ENCODE measurements at regions not wholly inside any gene's neighbourhood (a gene's known extent, or its start where the extent isn't known, plus 50 kb on each side); places are given as distances from the start of the nearest gene placed in this dataset.
"Not testable (repeated sequence)": the region's sequence is repeated elsewhere in the genome, so short reads cannot be mapped to it uniquely, and the experiment has no call there.

DNA sequence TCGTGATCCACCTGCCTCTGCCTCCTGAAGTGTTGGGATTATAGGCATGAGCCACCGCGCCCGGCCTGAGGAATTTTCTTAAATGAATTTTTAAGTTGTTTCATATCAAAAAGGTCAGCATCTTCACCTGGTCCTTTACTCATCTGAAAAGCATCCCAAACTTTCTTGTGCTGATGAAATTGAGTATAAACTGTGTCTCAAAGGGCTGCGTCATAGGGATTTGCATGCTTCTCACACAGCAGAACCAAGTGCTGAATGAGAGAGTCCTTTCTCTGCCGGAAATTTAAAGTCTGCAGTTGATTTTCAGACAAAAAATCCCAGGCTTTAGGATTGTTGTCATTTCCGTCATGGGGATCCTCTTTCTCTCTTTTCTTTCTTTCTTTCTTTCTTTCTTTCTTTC is 200.5 kb upstream of the PLGLB1 start:
- not testable (repeated sequence) for H3K4me3 Mint-ChIP-seq; H3K4me1 Mint-ChIP-seq; H3K36me3 Mint-ChIP-seq; DNase-seq (ENCODE audit: low spot score in 2 of 2); H3K9me3 Mint-ChIP-seq; H3K27me3 Mint-ChIP-seq; ATAC-seq (ENCODE audit: low read depth); H3K27ac Mint-ChIP-seq

DNA sequence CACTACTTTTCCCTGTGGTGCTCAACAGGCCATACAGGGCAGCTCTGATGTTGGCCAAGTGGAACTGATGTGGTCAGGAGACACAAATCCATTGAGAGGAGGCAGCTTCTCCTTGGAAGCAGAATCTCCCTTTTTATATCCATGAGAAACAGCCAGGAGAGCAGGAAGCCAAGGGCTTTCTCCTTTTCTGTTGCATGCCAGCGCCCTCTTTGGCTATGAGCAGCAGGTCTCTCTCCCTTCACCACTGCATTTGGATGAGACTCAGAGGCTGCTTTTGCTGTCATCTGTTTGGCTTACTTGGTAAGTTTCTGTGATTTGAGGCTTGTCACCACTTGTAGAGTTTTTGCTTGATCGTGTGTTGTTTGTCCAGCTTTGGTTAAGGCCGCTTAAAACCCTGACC is 202.2 kb upstream of the PLGLB1 start:
- not testable (repeated sequence) for H3K4me1 Mint-ChIP-seq; H3K4me3 Mint-ChIP-seq; H3K27ac Mint-ChIP-seq; H3K9me3 Mint-ChIP-seq; H3K27me3 Mint-ChIP-seq; ATAC-seq (ENCODE audit: low read depth); H3K36me3 Mint-ChIP-seq; DNase-seq (ENCODE audit: low spot score in 2 of 2)

DNA sequence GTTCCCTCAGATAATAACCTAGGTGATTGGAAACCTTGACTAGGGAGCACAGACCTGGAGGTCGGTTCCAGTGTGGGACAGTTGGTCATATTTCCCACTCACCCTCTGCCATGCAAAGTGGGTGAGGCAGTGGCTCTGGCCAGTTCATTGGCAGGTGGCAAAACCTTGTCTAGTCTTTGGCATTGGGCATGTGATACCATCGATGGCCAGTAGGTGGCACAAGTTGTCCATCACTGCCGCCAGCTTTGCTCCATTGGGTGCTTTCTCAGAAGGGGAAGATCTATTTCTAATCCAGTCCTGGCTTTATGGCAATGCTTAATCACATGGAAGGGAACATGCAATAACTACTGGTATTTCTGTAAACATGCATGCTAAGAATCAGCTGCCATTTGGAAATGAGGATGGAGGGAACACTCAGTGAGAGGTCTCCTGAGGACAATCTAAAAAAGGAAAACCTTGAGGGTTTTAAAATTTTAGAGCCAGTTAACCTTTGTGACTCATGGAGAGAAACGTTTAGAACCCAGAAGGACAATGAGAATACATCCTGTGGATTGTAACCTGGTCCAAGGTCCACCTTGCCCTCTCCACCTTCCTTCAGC is 207.5 kb upstream of the PLGLB1 start:
- DNase-seq (ENCODE audit: low spot score in 2 of 2) = peak; percentile 9 to 25

DNA sequence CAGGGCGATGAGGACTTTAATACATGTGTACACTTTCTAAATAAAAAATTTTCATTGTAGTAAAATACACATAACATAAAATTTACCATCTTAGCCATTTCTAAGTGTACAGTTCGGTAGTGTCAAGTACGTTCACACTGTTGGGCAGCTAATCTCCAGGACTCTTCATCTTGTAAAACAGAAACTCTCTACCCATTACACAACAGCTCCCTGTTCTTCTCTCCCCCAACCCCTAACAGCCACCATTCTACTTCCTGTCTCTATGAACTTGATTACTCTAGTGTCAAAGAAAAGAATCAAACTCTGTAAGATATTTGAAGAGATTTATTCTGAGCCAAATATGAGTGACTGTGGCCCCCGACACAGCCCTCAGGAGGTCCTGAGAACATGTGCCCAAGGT is 208.3 kb upstream of the PLGLB1 start:
- H3K4me1 Mint-ChIP-seq; DNase-seq (ENCODE audit: low spot score in 2 of 2); H3K27ac Mint-ChIP-seq; ATAC-seq (ENCODE audit: low read depth); H3K36me3 Mint-ChIP-seq; H3K4me3 Mint-ChIP-seq; H3K27me3 Mint-ChIP-seq; H3K9me3 Mint-ChIP-seq: not testable (repeated sequence)

More for the DNA sequence above, 207.5 kb upstream of the PLGLB1 start:
- not testable (repeated sequence) for H3K27me3 Mint-ChIP-seq, H3K36me3 Mint-ChIP-seq, H3K4me3 Mint-ChIP-seq, H3K9me3 Mint-ChIP-seq, H3K27ac Mint-ChIP-seq, H3K4me1 Mint-ChIP-seq
- peak; percentile 71 for ATAC-seq (ENCODE audit: low read depth)

DNA sequence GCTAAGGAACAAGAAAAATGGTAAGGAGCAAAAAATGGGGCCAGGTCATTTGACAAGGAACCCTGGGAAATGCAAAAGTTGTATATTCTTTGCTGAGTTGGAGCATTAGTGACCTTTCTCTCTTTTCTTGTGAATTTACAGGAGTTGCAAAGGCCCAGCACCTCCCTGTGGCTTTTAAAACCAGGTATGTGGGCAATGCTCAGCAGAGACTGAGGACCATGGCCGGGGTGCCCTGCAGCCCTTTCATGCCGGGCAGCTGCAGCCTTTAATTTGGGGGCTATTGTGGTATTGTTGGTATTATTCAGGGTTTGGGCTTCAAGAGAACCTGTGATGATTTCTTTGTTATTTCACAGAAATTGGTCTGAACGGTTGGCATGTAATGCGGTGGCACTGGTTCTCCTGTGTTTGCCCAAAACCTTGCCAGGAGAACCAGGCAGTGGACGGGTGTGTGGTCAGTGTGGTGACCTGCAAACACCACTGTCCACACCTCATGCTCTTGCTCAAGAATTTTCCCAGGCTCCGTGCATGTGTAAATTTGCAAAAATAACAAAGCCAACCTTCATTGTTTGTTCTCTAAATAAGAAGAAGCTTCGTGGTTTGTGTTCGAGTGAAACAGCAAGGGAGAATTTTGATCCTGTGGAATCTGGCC is 213.8 kb upstream of the PLGLB1 start:
- not testable (repeated sequence) for H3K27ac Mint-ChIP-seq; H3K36me3 Mint-ChIP-seq; H3K9me3 Mint-ChIP-seq; ATAC-seq (ENCODE audit: low read depth); DNase-seq (ENCODE audit: low spot score in 2 of 2); H3K27me3 Mint-ChIP-seq; H3K4me1 Mint-ChIP-seq; H3K4me3 Mint-ChIP-seq

DNA sequence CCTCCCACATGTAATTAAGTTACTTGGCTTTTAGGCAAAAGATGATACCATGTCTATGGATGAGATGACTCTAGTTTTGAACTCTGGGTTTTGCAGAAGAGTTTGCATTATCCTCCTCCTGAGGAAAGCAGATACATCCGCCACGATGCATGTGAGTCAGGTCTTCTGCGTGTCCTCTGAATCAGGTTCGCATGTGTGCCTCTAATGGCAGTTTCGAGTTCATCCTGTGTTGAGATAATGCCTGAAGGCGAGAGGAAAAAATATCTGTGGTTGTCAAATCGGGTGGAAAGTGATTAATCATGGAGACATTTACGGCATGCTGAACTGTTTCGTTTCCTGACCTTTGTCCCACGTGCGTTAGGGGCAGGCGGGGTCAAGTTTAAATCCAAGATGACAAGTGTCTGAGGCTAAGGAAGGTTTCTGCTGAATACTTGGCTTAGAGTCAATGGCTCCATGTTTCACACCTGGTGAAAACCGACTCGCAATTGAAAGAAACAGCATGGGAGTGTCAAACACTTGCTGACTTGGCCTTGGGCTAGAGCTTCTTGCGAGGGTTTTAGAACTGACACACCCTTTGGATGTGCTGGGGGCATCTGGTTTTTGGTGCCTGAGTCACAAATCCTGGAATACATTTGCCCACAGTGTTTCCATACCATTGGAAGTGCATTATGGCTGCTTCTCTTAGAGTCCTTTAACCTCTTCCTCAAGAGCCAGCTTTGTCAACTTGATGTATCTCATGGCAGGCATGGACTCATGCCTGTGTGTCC is 216.1 kb upstream of the PLGLB1 start:
- not testable (repeated sequence) for H3K36me3 Mint-ChIP-seq; H3K27ac Mint-ChIP-seq; ATAC-seq (ENCODE audit: low read depth); H3K27me3 Mint-ChIP-seq; H3K9me3 Mint-ChIP-seq; DNase-seq (ENCODE audit: low spot score in 2 of 2); H3K4me3 Mint-ChIP-seq; H3K4me1 Mint-ChIP-seq

DNA sequence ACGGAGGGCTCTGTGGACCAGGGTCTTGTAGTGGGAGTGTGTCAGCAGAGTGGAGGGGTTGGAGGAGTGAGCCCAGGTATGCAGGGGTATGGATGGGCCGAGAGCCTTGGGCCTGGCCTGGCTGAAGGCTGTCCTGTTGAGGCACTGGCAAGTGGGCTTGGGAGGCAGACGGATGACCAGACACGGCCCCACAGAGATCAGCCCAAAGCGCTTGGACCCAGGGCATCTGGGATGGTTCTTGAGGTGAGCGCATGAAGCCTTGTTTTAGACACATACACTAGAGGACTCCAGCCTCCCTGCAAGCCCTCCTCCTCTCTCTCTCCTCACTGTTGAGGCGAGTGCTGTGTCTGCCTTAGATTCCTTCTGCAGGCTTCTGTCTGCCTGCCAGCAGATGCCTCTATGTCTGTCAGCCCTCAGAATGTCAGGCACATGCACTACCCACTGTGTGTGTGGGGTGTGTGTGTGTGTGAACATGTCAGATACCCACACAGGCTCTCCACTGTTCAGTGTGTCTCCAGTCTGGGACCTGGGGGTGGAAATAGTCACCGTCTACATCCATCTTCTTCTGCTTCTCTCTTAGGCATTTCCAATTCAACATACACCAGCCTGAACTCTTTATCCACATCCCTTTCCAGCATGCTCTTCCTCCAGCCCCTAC is 218.0 kb upstream of the PLGLB1 start:
- not testable (repeated sequence) for H3K4me3 Mint-ChIP-seq; H3K27me3 Mint-ChIP-seq; ATAC-seq (ENCODE audit: low read depth); H3K27ac Mint-ChIP-seq; H3K9me3 Mint-ChIP-seq; DNase-seq (ENCODE audit: low spot score in 2 of 2); H3K4me1 Mint-ChIP-seq; H3K36me3 Mint-ChIP-seq

DNA sequence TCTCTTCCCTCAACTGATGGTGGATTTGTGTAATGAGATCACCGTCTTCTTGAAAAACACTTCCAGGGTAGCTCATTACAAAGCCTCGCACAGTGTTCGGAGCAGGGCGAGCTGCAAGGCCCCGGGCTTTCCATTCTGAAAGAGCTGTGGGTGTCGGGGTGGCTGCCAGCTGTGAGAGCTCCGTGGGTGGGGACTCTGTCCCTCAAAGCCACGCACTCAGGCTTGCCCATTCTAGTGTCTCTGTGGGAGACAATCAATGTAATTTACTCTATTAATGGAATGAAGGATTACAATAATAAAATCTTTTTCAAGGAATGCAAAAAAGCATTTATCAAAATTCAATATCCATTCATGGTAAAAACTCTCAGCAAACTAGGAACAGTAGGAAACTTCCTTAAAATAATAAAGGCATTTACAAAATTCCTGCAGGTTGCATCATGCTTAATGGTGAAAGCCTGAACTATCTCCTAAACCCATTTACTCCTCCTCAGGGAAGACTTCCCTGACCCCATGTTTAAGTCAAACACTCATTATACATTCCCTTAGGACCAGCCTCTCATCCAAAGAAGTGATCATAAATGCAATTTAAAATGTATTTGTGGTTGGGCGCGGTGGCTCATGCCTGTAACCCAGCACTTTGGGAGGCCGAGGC is 224.5 kb upstream of the PLGLB1 start:
- H3K4me1 Mint-ChIP-seq = peaks cover 10% of the 10 kb centered on the region
- H3K36me3 Mint-ChIP-seq; H3K4me3 Mint-ChIP-seq; DNase-seq (ENCODE audit: low spot score in 2 of 2); H3K27me3 Mint-ChIP-seq; H3K9me3 Mint-ChIP-seq; H3K27ac Mint-ChIP-seq; ATAC-seq (ENCODE audit: low read depth): not testable (repeated sequence)

DNA sequence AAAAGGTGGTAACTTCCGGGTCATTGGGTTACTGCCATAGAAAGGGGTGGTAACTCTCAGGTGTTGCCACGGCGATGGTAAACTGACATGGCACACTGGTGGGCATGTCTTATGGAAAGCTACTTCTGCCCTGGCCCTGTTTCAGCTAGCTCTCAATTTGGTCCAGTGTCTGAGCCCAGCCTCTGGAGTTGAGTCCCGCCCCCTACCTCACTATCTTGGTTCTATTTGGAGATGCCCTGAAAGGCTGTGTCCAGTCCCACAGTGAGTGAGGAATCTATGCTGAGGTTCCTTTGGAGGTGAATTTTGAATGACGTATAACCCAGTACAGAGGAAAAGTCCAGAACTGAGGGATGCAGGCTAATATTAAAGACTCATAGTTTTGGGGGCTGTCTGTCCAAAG is 230.4 kb upstream of the PLGLB1 start:
- not testable (repeated sequence) for H3K27ac Mint-ChIP-seq; H3K36me3 Mint-ChIP-seq; H3K4me3 Mint-ChIP-seq; ATAC-seq (ENCODE audit: low read depth); DNase-seq (ENCODE audit: low spot score in 2 of 2); H3K27me3 Mint-ChIP-seq; H3K9me3 Mint-ChIP-seq; H3K4me1 Mint-ChIP-seq

DNA sequence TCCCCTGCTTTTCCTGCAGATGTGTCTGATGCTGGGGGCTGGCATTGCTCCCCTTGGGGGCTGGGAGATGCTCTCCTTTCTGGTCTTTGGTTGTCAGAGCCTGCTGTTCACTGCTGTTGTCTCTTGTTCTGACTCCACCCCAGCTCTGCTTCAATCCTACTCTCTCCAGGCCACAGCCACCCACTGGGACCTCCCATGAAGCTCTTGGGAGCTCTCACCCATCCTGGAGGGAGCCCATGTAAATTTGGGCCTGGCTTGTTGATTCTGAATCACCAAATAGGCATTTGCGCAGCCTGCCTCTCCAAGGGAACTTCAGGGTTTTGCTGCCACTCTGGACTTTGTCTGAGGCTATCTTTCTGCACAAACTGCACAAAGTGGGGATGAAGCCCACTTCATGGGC is 232.9 kb upstream of the PLGLB1 start:
- not testable (repeated sequence) for ATAC-seq (ENCODE audit: low read depth)

DNA sequence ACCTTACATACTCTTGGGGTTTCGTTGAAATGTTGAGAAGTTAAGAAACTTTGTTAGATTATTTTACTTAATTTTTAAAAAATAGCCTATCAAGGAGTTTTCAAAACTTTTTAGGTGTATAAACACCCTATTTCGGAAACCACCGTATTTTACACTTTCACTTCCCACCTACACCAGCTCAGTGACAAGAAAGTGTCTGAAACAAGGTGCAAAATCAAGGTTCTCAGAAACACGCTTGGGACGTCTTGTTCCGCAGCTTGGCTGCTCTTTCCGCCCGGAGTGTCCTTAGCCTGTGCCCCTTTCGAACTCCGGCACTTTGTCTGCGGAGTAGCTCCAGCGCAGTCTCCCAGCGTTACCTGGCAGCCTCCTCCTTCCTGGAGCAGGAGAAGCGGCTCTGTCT is 233.8 kb upstream of the PLGLB1 start:
- peak; percentile 90 for ATAC-seq (ENCODE audit: low read depth)
- H3K4me3 Mint-ChIP-seq = peak overlapping the region; percentile 59

More for the DNA sequence above, 232.9 kb upstream of the PLGLB1 start:
- not testable (repeated sequence) for H3K36me3 Mint-ChIP-seq; H3K9me3 Mint-ChIP-seq; DNase-seq (ENCODE audit: low spot score in 2 of 2); H3K27me3 Mint-ChIP-seq; H3K4me1 Mint-ChIP-seq; H3K27ac Mint-ChIP-seq; H3K4me3 Mint-ChIP-seq

DNA sequence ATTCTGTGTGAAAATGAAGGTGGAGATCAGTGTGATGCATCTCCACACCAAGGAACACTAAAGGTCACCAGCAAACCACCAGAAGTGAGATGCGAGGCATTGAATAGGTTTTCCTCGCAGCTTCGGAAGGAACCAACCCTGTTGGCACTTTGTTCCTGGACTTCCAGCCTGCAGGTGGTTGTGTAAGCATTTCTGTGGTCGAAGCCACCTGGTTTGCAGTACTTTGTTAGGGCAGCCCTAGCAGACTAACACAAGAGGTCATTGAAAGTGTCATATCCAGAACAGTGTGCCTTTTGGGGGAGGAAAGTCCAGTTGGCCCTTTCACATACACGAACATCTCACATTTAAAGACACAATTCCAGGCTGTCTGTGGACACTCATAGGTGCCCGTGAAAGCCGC is 237.2 kb upstream of the PLGLB1 start:
- not testable (repeated sequence) for ATAC-seq (ENCODE audit: low read depth); H3K4me3 Mint-ChIP-seq; H3K4me1 Mint-ChIP-seq; H3K9me3 Mint-ChIP-seq; DNase-seq (ENCODE audit: low spot score in 2 of 2); H3K27ac Mint-ChIP-seq; H3K36me3 Mint-ChIP-seq; H3K27me3 Mint-ChIP-seq

More for the DNA sequence above, 233.8 kb upstream of the PLGLB1 start:
- H3K36me3 Mint-ChIP-seq, H3K4me1 Mint-ChIP-seq, H3K27ac Mint-ChIP-seq, H3K27me3 Mint-ChIP-seq, H3K9me3 Mint-ChIP-seq: not testable (repeated sequence)
- peak in 1 of 2 donors; percentile 7 for DNase-seq (ENCODE audit: low spot score in 2 of 2)

DNA sequence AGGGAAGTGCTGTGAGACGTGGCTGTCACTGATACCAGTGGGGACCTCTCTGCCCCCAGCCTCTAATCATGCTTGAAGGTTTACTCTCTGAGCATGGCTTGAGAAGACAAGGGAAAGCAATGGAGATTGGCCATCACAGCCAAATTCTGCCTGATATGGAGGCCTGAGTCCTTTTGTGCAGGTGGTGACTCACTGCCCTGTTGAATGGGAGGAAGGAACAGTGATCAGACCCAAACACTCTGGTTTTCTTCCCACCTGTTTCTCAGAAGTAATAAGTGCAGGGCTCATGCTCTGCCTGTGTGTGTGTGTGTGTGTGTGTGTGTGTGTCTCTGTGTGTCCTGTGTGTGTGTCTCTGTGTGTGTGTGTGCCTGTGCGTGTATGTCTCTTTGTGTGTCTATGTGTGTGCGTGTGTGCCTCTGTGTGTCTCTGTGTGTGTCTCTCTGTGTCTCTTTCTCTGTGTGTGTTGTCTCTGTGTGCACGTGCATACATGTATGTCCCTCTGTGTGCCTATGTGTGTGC is 240.6 kb upstream of the PLGLB1 start:
- H3K9me3 Mint-ChIP-seq; H3K4me1 Mint-ChIP-seq; H3K27me3 Mint-ChIP-seq; H3K4me3 Mint-ChIP-seq; H3K36me3 Mint-ChIP-seq; ATAC-seq (ENCODE audit: low read depth); DNase-seq (ENCODE audit: low spot score in 2 of 2); H3K27ac Mint-ChIP-seq: not testable (repeated sequence)
